Neutrophil (primary cell): ENCODE measurements at regions not wholly inside any gene's neighbourhood (a gene's known extent, or its start where the extent isn't known, plus 50 kb on each side); places are given as distances from the start of the nearest gene placed in this dataset.

Experiments used
- H3K27ac ChIP-seq: fragments of 200-600 bp; sonication (generic); 2 replicates; pipeline ENCODE4 v1.5.1; 2016; ENCODE audit warnings: mild to moderate bottlenecking, moderate library complexity
- H3K27me3 ChIP-seq: fragments of 200-600 bp; sonication (generic); 2 replicates; pipeline ENCODE4 v1.6.0; 2016; ENCODE audit warnings: mild to moderate bottlenecking
- H3K36me3 ChIP-seq: fragments of 200-600 bp; sonication (generic); 2 replicates; pipeline ENCODE4 v1.5.1; 2017
- H3K4me1 ChIP-seq, 2 experiments: fragments of 200-600 bp in 1 of 2; sonication (generic) in 1 of 2; 1 replicate in 1 of 2; 2 replicates in 1 of 2; pipeline versions ENCODE4 v1.5.1 to v1.6.1; 2013 to 2016; ENCODE audit warnings: low read depth in 1 of 2, low read length in 1 of 2, mild to moderate bottlenecking in 1 of 2, moderate library complexity in 1 of 2; ENCODE audit not compliant: control insufficient read depth in 1 of 2, insufficient read depth in 1 of 2
- H3K4me3 ChIP-seq, 2 experiments: fragments of 200-600 bp in 1 of 2; sonication (generic) in 1 of 2; 1 replicate in 1 of 2; 2 replicates in 1 of 2; pipeline ENCODE4 v1.5.1; 2013 to 2016; ENCODE audit warnings: low read depth in 1 of 2, low read length in 1 of 2, mild to moderate bottlenecking in 1 of 2, moderate library complexity in 1 of 2
- H3K9me3 ChIP-seq: fragments of 200-600 bp; sonication (generic); 2 replicates; pipeline ENCODE4 v1.5.1; 2016
- TF ChIP-seq, protein P1 (sequence below): fragments of 200-600 bp; sonication (generic); IDR thresholded peaks from 2 replicates; pipeline ENCODE4 v1.5.1; 2016; ENCODE audit warnings: antibody characterized with exemption

GRCh38 chr5:116371935-116372334 is 202.7 kb downstream of the SEMA6A start:
- no peaks in the 10 kb centered on the region for H3K27me3 ChIP-seq
- peak overlapping the region; percentile 62 for H3K27ac ChIP-seq
- H3K9me3 ChIP-seq = no peaks in the 10 kb centered on the region
- peak overlapping the region in 1 of 2 experiments; percentile 16 for H3K4me3 ChIP-seq
- peaks cover 31 to 33% of the 10 kb centered on the region in 2 experiments for H3K4me1 ChIP-seq
- TF ChIP-seq, protein P1, sequence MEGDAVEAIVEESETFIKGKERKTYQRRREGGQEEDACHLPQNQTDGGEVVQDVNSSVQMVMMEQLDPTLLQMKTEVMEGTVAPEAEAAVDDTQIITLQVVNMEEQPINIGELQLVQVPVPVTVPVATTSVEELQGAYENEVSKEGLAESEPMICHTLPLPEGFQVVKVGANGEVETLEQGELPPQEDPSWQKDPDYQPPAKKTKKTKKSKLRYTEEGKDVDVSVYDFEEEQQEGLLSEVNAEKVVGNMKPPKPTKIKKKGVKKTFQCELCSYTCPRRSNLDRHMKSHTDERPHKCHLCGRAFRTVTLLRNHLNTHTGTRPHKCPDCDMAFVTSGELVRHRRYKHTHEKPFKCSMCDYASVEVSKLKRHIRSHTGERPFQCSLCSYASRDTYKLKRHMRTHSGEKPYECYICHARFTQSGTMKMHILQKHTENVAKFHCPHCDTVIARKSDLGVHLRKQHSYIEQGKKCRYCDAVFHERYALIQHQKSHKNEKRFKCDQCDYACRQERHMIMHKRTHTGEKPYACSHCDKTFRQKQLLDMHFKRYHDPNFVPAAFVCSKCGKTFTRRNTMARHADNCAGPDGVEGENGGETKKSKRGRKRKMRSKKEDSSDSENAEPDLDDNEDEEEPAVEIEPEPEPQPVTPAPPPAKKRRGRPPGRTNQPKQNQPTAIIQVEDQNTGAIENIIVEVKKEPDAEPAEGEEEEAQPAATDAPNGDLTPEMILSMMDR = no peak
- no peaks in the 10 kb centered on the region for H3K36me3 ChIP-seq

- H3K27me3 ChIP-seq = no peaks in the 10 kb centered on the region
- peak overlapping the region; percentile 62 for H3K27ac ChIP-seq
- H3K9me3 ChIP-seq = no peaks in the 10 kb centered on the region
- peaks cover 31 to 33% of the 10 kb centered on the region in 2 experiments for H3K4me1 ChIP-seq
- TF ChIP-seq, protein P1 = no peak
- H3K36me3 ChIP-seq = no peaks in the 10 kb centered on the region
- no peak overlapping the region for H3K4me3 ChIP-seq
Measured at GRCh38 chr5:116371431-116371830, 203.2 kb downstream of the SEMA6A start.

DNA sequence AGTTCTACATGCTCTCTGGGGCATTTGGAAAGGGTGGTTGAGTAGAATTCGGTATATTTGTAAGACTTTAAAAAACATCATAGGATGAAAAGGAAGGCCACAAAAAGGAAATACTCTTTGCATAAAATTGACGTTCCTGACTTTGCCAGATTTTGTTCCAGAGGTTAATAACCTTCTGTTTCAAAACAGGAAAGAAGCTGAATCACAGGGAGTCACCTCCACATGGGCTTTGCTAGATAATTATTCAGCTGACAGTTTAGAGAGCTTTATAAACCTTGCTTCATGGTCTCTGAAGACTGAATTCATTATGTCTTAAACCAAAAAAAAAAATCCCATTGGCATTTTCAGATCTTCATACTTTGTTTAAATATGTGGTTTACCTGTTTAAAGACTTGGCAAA is 203.7 kb downstream of the SEMA6A start:
- H3K4me1 ChIP-seq = peaks cover 31 to 33% of the 10 kb centered on the region in 2 experiments
- TF ChIP-seq, protein P1 = no peak
- H3K4me3 ChIP-seq = no peak overlapping the region
- H3K9me3 ChIP-seq = no peaks in the 10 kb centered on the region
- H3K27me3 ChIP-seq = no peaks in the 10 kb centered on the region
- no peak overlapping the region for H3K27ac ChIP-seq
- no peaks in the 10 kb centered on the region for H3K36me3 ChIP-seq

- Histone ChIP-seq H3K9me3 (no peaks in the 10 kb centered on the region), H3K27me3 (no peaks in the 10 kb centered on the region), H3K27ac (no peak overlapping the region), H3K36me3 (no peaks in the 10 kb centered on the region), H3K4me1 (peaks cover 31 to 33% of the 10 kb centered on the region in 2 experiments), H3K4me3 (no peak overlapping the region)
- TF ChIP-seq, protein P1 = no peak
Measured at GRCh38 chr5:116370149-116370548, 204.5 kb downstream of the SEMA6A start.

DNA sequence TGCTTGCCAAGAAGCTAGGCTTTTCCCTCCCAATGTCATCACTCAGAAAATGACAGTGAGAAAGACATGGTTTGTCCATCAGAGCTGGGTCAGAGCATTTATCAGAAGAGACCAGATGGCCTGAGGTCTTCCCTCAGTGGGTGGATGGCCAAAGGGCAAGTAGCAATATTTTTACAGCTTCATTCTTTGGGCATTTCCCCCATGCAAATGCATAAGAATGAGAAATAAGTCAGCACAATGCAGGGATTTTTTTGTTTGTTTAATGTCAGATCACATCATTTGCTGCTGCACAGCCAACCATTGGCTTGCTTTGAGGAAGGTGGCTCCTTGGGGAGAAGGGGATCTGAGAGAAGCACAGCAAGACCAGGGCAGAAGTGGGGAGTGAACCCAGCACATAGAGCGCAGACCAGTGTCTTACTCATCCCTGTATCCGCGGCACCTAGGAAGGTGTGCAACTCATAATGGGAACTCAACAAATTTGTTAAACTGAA is 209.6 kb downstream of the SEMA6A start:
- Histone ChIP-seq H3K4me1 (peaks cover 14 to 16% of the 10 kb centered on the region in 2 experiments), H3K27me3 (no peaks in the 10 kb centered on the region), H3K36me3 (no peaks in the 10 kb centered on the region), H3K27ac (no peak overlapping the region), H3K9me3 (no peaks in the 10 kb centered on the region), H3K4me3 (no peak overlapping the region)
- TF ChIP-seq, protein P1 = no peak

DNA sequence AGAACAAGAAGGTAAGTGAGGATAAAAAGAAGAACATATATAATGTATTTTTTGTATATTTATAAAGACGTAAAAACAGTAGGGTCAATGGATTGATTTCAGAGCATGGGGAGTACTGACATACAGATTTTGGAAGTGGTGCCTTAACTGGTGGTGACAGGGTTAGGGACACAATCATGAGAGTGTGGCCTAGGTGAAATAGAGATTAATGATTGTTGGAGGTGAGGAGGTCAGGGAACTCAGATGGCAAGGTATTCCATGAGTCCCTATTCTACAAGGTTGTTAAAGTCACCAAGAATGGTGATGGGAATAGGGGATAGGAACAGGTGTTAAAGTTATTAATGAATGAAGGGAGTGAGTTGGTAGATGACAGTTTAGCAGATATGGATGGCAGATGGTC is 210.8 kb downstream of the SEMA6A start:
- Histone ChIP-seq H3K4me3 (no peak overlapping the region), H3K9me3 (no peaks in the 10 kb centered on the region), H3K27ac (no peak overlapping the region), H3K27me3 (no peaks in the 10 kb centered on the region), H3K36me3 (no peaks in the 10 kb centered on the region), H3K4me1 (peaks cover 26 to 28% of the 10 kb centered on the region in 2 experiments)
- TF ChIP-seq, protein P1 = no peak
